ENCODE measurements at regions not wholly inside any gene's neighbourhood (a gene's known extent, or its start where the extent isn't known, plus 50 kb on each side); places are given as distances from the start of the nearest gene placed in this dataset.

DNA sequence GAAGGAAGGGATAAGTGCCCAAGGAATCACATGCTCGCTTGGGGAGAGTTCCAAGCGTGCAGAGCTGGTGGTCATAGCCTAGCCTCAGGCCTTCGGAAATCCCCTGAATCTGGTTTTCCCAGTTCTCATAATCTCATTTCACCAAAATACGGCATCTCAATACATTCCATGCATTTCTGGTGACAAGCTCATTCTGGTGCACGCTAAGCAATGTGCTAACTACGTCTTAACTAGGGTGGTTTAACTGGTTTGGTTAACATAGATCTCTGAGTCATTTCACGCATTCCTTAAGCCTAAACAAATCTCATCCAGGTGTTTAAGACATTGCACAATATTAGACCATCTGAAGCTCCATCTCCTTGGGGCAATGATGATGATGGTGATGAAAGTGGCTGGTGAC lies 72.9 kb upstream of the STEAP1B start:
- TF ChIP-seq CBX8 (IDR thresholded peaks at IDR 0.05): no peak
- TF ChIP-seq USF2 (IDR thresholded peaks at IDR 0.05): no peak
